HG03571 (cell line): ENCODE measurements at regions not wholly inside any gene's neighbourhood (a gene's known extent, or its start where the extent isn't known, plus 50 kb on each side); places are given as distances from the start of the nearest gene placed in this dataset.

Experiments used
- ATAC-seq: cut with Tn5 transposase; IDR thresholded peaks from one replicate; pipeline ENCODE4 v1.9.1; 2021; ENCODE audit not compliant: unreplicated experiment

- ATAC-seq = no peak
Observed at GRCh38 chr12:76226397-76226796, 121.8 kb downstream of the BBS10 start.

- no peak for ATAC-seq
Observed at GRCh38 chr12:76223869-76224268, 124.3 kb downstream of the BBS10 start.

GRCh38 chr12:76220980-76221379 lies 127.2 kb downstream of the BBS10 start:
- no peak for ATAC-seq

- no peak for ATAC-seq
Observed at GRCh38 chr12:76219806-76220205, 128.4 kb downstream of the BBS10 start.

GRCh38 chr12:76216585-76217472 lies 131.4 kb downstream of the BBS10 start:
- ATAC-seq = no peak

- no peak for ATAC-seq
Observed at GRCh38 chr12:76208129-76208528, 123.6 kb upstream of the NAP1L1 start.

- no peak for ATAC-seq
Observed at GRCh38 chr12:76206677-76207072, 122.2 kb upstream of the NAP1L1 start.

- no peak for ATAC-seq
Observed at GRCh38 chr12:76206039-76206676, 121.7 kb upstream of the NAP1L1 start.

GRCh38 chr12:76202621-76203020 lies 118.1 kb upstream of the NAP1L1 start:
- no peak for ATAC-seq

GRCh38 chr12:76201758-76202157 lies 117.3 kb upstream of the NAP1L1 start:
- ATAC-seq = no peak

GRCh38 chr12:76201316-76201715 lies 116.8 kb upstream of the NAP1L1 start:
- ATAC-seq = no peak

- no peak for ATAC-seq
Observed at GRCh38 chr12:76199808-76200207, 115.3 kb upstream of the NAP1L1 start.

GRCh38 chr12:76198839-76199238 lies 114.4 kb upstream of the NAP1L1 start:
- ATAC-seq = no peak

GRCh38 chr12:76197283-76197682 lies 112.8 kb upstream of the NAP1L1 start:
- ATAC-seq = no peak

GRCh38 chr12:76195920-76196319 lies 111.4 kb upstream of the NAP1L1 start:
- ATAC-seq = no peak

- no peak for ATAC-seq
Observed at GRCh38 chr12:76194724-76195123, 110.2 kb upstream of the NAP1L1 start.

- ATAC-seq = no peak
Observed at GRCh38 chr12:76193961-76194360, 109.5 kb upstream of the NAP1L1 start.

- no peak for ATAC-seq
Observed at GRCh38 chr12:76192416-76192815, 107.9 kb upstream of the NAP1L1 start.

- no peak for ATAC-seq
Observed at GRCh38 chr12:76190299-76190698, 105.8 kb upstream of the NAP1L1 start.

GRCh38 chr12:76189851-76190250 lies 105.4 kb upstream of the NAP1L1 start:
- ATAC-seq = no peak

- ATAC-seq = no peak
Observed at GRCh38 chr12:76187177-76187576, 102.7 kb upstream of the NAP1L1 start.

- ATAC-seq = no peak
Observed at GRCh38 chr12:76186131-76186906, 101.8 kb upstream of the NAP1L1 start.
